SK-N-SH (cell line): ENCODE measurements at regions not wholly inside any gene's neighbourhood (a gene's known extent, or its start where the extent isn't known, plus 50 kb on each side); places are given as distances from the start of the nearest gene placed in this dataset.

Experiments used
- CTCF ChIA-PET: fragments of 300-600, 350-600 bp; formaldehyde crosslinking; extraction: SDS; loops from one replicate; lab custom pipeline; 2021; lab: Yijun Ruan, JAX
- POLR2A ChIA-PET: fragments of 350-600 bp; sonication (Branson Sonifier 250); formaldehyde crosslinking; extraction: SDS; loops from one replicate; lab custom pipeline; 2020; ENCODE audit warnings: antibody characterized with exemption, inconsistent platforms; lab: Yijun Ruan, JAX
- DNase-seq: peaks from one replicate; pipeline ENCODE4 v3.0.0; 2012
- H2AFZ ChIP-seq: fragments of 200-600 bp; sonication (generic); 2 replicates; pipeline ENCODE4 v1.8.1; 2016; ENCODE audit warnings: antibody characterized with exemption, mild to moderate bottlenecking, low read depth
- H3F3A ChIP-seq: fragments of 200-600 bp; sonication (generic); replicated peaks from 2 replicates; pipeline ENCODE3; 2016; ENCODE audit warnings: antibody characterized with exemption, mild to moderate bottlenecking; ENCODE audit not compliant: insufficient read depth
- H3K27ac ChIP-seq, 2 experiments: fragments of 200-500 bp in 1 of 2; fragments of 200-600 bp in 1 of 2; sonication (Bioruptor generic) in 1 of 2; sonication (generic), shearing (Covaris generic) in 1 of 2; 2 replicates each; pipeline versions ENCODE4 v1.5.1 to v1.6.1; 2014 to 2016; ENCODE audit warnings: low read depth in 2 of 2, inconsistent platforms in 1 of 2, low read length in 1 of 2, mild to moderate bottlenecking in 1 of 2, mixed read lengths in 1 of 2
- H3K27me3 ChIP-seq: fragments of 200-600 bp; sonication (generic), shearing (Covaris generic); 2 replicates; pipeline ENCODE4 v1.6.1; 2016; ENCODE audit warnings: mixed run types; ENCODE audit not compliant: insufficient read depth
- H3K36me3 ChIP-seq, 2 experiments: fragments of 200-500 bp in 1 of 2; fragments of 200-600 bp in 1 of 2; sonication (Bioruptor generic) in 1 of 2; sonication (generic) in 1 of 2; replicated peaks in 1 of 2; 2 replicates each; pipeline versions ENCODE3 to v1.5.1; 2014 to 2016; ENCODE audit warnings: low read length in 1 of 2, mild to moderate bottlenecking in 1 of 2; ENCODE audit not compliant: insufficient read depth in 2 of 2, control insufficient read depth in 1 of 2
- H3K4me1 ChIP-seq, 2 experiments: fragments of 200-500 bp in 1 of 2; fragments of 200-600 bp in 1 of 2; sonication (Bioruptor generic) in 1 of 2; sonication (generic), shearing (Covaris generic) in 1 of 2; 2 replicates each; pipeline versions ENCODE4 v1.5.1 to v1.6.1; 2014 to 2016; ENCODE audit warnings: low read depth in 1 of 2, low read length in 1 of 2, mixed run types in 1 of 2; ENCODE audit not compliant: insufficient read depth in 2 of 2, control insufficient read depth in 1 of 2
- H3K4me2 ChIP-seq: fragments of 200-600 bp; sonication (generic), shearing (Covaris generic); 2 replicates; pipeline ENCODE4 v1.6.1; 2017; ENCODE audit warnings: mixed run types
- H3K4me3 ChIP-seq, 2 experiments: fragments of 200-500 bp in 1 of 2; fragments of 200-600 bp in 1 of 2; sonication (Bioruptor generic) in 1 of 2; sonication (generic), shearing (Covaris generic) in 1 of 2; 2 replicates each; pipeline versions ENCODE4 v1.5.1 to v1.8.1; 2014 to 2016; ENCODE audit warnings: low read depth in 2 of 2, inconsistent platforms in 1 of 2, low read length in 1 of 2, mild to moderate bottlenecking in 1 of 2, mixed read lengths in 1 of 2, moderate library complexity in 1 of 2
- H3K79me2 ChIP-seq: fragments of 200-600 bp; sonication (generic); 2 replicates; pipeline ENCODE4 v1.8.1; 2017; ENCODE audit warnings: mild to moderate bottlenecking; ENCODE audit not compliant: insufficient read depth
- H3K9ac ChIP-seq: fragments of 200-600 bp; sonication (generic); 2 replicates; pipeline ENCODE4 v1.6.1; 2017; ENCODE audit warnings: mixed run types
- H3K9me2 ChIP-seq: fragments of 200-600 bp; sonication (generic); 2 replicates; pipeline ENCODE4 v1.6.1; 2017; ENCODE audit warnings: mixed run types
- H3K9me3 ChIP-seq: fragments of 200-600 bp; sonication (generic); 2 replicates; pipeline ENCODE4 v1.6.1; 2017; ENCODE audit warnings: mixed run types, mild to moderate bottlenecking, moderate library complexity
- H4K20me1 ChIP-seq: fragments of 200-600 bp; sonication (generic); 2 replicates; pipeline ENCODE4 v1.6.1; 2017; ENCODE audit warnings: mild to moderate bottlenecking, mixed run types; ENCODE audit not compliant: insufficient read depth
- CHD2 ChIP-seq: fragments of 150-350 bp; IDR thresholded peaks from 2 replicates; pipeline ENCODE4 v1.6.1; 2018; ENCODE audit warnings: low read length; ENCODE audit not compliant: partially characterized antibody
- ELF1 ChIP-seq: IDR thresholded peaks from 2 replicates; pipeline ENCODE4 v1.4.0; 2012
- EP300 ChIP-seq, 2 experiments: IDR thresholded peaks; 2 replicates each; pipeline versions ENCODE4 v1.4.0 to v1.6.1; 2012; ENCODE audit warnings: borderline replicate concordance in 1 of 2, low read depth in 1 of 2, low read length in 1 of 2
- EZH2phosphoT487 ChIP-seq: fragments of 200-600 bp; sonication (generic); IDR thresholded peaks from 2 replicates; pipeline ENCODE4 v1.6.1; 2017; ENCODE audit warnings: low read depth, mixed run types, mild to moderate bottlenecking, antibody characterized with exemption, moderate library complexity, borderline replicate concordance
- IRF3 ChIP-seq: fragments of 150-350 bp; IDR thresholded peaks from 2 replicates; pipeline ENCODE4 v1.6.1; 2016; ENCODE audit warnings: mild to moderate bottlenecking, low read depth, low read length
- JUND ChIP-seq: IDR thresholded peaks from 2 replicates; pipeline ENCODE4 v1.4.0; 2012
- MXI1 ChIP-seq: IDR thresholded peaks from 2 replicates; pipeline ENCODE4 v1.6.1; 2012; ENCODE audit warnings: mild to moderate bottlenecking, low read depth, low read length, improper control_type of control experiment
- PBX3 ChIP-seq: IDR thresholded peaks from 2 replicates; pipeline ENCODE4; 2012
- POLR2AphosphoS5 ChIP-seq: IDR thresholded peaks from 2 replicates; pipeline ENCODE4 v1.6.1; 2012; ENCODE audit warnings: low read depth, low read length
- RCOR1 ChIP-seq: fragments of 150-350 bp; IDR thresholded peaks from 2 replicates; pipeline ENCODE4 v1.6.1; 2017; ENCODE audit warnings: antibody characterized with exemption, low read length
- RFX5 ChIP-seq: IDR thresholded peaks from 2 replicates; pipeline ENCODE4 v1.6.1; 2012; ENCODE audit warnings: mild to moderate bottlenecking, improper control_type of control experiment, low read length
- RXRA ChIP-seq: IDR thresholded peaks from 2 replicates; pipeline ENCODE4 v1.4.0; 2012; ENCODE audit warnings: low read depth, mild to moderate bottlenecking, borderline replicate concordance
- SIN3A ChIP-seq: IDR thresholded peaks from 2 replicates; pipeline ENCODE4 v1.6.1; 2012; ENCODE audit warnings: low read depth, mild to moderate bottlenecking, low read length, moderate library complexity, borderline replicate concordance
- TAF1 ChIP-seq: IDR thresholded peaks from 2 replicates; pipeline ENCODE4 v1.6.1; 2012; ENCODE audit warnings: low read depth, mild to moderate bottlenecking, low read length, moderate library complexity, borderline replicate concordance
- TEAD4 ChIP-seq: IDR thresholded peaks from 2 replicates; pipeline ENCODE4 v1.4.0; 2012; ENCODE audit warnings: mild to moderate bottlenecking, borderline replicate concordance; ENCODE audit not compliant: insufficient read depth
- ZBTB33 ChIP-seq: IDR thresholded peaks from 2 replicates; pipeline ENCODE4 v1.4.0; 2012; ENCODE audit warnings: low read depth, borderline replicate concordance
- WGBS: methylation state at CpG from one replicate; pipeline ENCODE4 v1.1.6; 2017; ENCODE audit warnings: low lambda C conversion rate; 5-methylcytosine and 5-hydroxymethylcytosine counted together
- TF ChIP-seq, protein P1 (sequence below): fragments of 150-350 bp; IDR thresholded peaks from 2 replicates; pipeline ENCODE4 v1.6.1; 2017; ENCODE audit warnings: antibody characterized with exemption, low read length, low read depth, borderline replicate concordance

- CTCF ChIA-PET = interaction anchor here (1.2 to 3.5 kb wide), 6 partner anchors 17 to 114 kb away, joined by 3 to 27 read pairs (median 4); partner anchors contain the start of gene NPTX2
- 35% methylated on average over 3 of the region's 3 CpGs for WGBS
Measured at GRCh38 chr7:98728555-98728954, 111.5 kb downstream of the NPTX2 start.

GRCh38 chr7:98729121-98729520, 112.0 kb downstream of the NPTX2 start:
- H3K4me3 ChIP-seq = no peak overlapping the region
- DNase-seq = no peak
- ChIA-PET CTCF (interaction anchor here (1.1 to 3.5 kb wide), 7 partner anchors 9 to 112 kb away, joined by 3 to 27 read pairs (median 4); partner anchors contain the start of gene NPTX2), POLR2A (no interaction called here)
- no peaks in the 10 kb centered on the region for H3K27me3 ChIP-seq
- H2AFZ ChIP-seq = no peak overlapping the region
- H3K27ac ChIP-seq = no peak overlapping the region
- H3K79me2 ChIP-seq = no peaks in the 10 kb centered on the region
- no peaks in the 10 kb centered on the region for H3K36me3 ChIP-seq
- H3K9me2 ChIP-seq = no peaks in the 10 kb centered on the region
- H4K20me1 ChIP-seq = no peaks in the 10 kb centered on the region
- no peaks in the 10 kb centered on the region for H3K9me3 ChIP-seq
- H3K4me2 ChIP-seq = no peak overlapping the region
- no peak overlapping the region for H3K9ac ChIP-seq
- no peaks in the 10 kb centered on the region for H3F3A ChIP-seq
- WGBS = 11% methylated on average over 7 of the region's 7 CpGs
- H3K4me1 ChIP-seq = no peaks in the 10 kb centered on the region
- no peak for TF ChIP-seq CHD2
- no peak for TF ChIP-seq TEAD4
- no peak for TF ChIP-seq RCOR1
- TF ChIP-seq IRF3 = no peak
- TF ChIP-seq JUND = no peak
- TF ChIP-seq TAF1 = no peak
- no peak for TF ChIP-seq ZBTB33
- no peak for TF ChIP-seq EZH2phosphoT487
- TF ChIP-seq RXRA = no peak

More at GRCh38 chr7:98728555-98728954, 111.5 kb downstream of the NPTX2 start:
- Histone ChIP-seq H3K4me1 (no peaks in the 10 kb centered on the region), H3K4me2 (no peak overlapping the region), H3K9ac (no peak overlapping the region), H3K27me3 (no peaks in the 10 kb centered on the region), H3K9me3 (no peaks in the 10 kb centered on the region), H3K79me2 (no peaks in the 10 kb centered on the region), H4K20me1 (no peaks in the 10 kb centered on the region), H3F3A (no peaks in the 10 kb centered on the region), H2AFZ (no peak overlapping the region), H3K4me3 (no peak overlapping the region), H3K9me2 (no peaks in the 10 kb centered on the region), H3K27ac (no peak overlapping the region), H3K36me3 (no peaks in the 10 kb centered on the region)
- DNase-seq = no peak
- POLR2A ChIA-PET = interaction anchor here (0.6 kb wide), 1 partner anchor 592 kb away, joined by 3 read pairs; no protein-coding TSS in a partner anchor
- TF ChIP-seq MXI1 (no peak), RFX5 (no peak), RXRA (no peak), ZBTB33 (no peak), SIN3A (no peak), RCOR1 (no peak), TAF1 (no peak), PBX3 (no peak), POLR2AphosphoS5 (no peak), ELF1 (no peak), EP300 (IDR thresholded peaks at IDR 0.05; ENCODE audit: borderline replicate concordance in 1 of 2, low read depth in 1 of 2, low read length in 1 of 2) (no peak)
- TF ChIP-seq, protein P1, sequence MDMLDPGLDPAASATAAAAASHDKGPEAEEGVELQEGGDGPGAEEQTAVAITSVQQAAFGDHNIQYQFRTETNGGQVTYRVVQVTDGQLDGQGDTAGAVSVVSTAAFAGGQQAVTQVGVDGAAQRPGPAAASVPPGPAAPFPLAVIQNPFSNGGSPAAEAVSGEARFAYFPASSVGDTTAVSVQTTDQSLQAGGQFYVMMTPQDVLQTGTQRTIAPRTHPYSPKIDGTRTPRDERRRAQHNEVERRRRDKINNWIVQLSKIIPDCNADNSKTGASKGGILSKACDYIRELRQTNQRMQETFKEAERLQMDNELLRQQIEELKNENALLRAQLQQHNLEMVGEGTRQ = no peak
